Neuron (in vitro differentiated cells): ENCODE measurements at regions not wholly inside any gene's neighbourhood (a gene's known extent, or its start where the extent isn't known, plus 50 kb on each side); places are given as distances from the start of the nearest gene placed in this dataset.

Source experiments
- H2AFZ ChIP-seq: one replicate; pipeline ENCODE4 v1.6.1; 2013; ENCODE audit warnings: low read depth, mild to moderate bottlenecking, inconsistent platforms, low read length, moderate library complexity
- H3K27me3 ChIP-seq: one replicate; pipeline ENCODE4 v1.6.1; 2013; ENCODE audit warnings: low read length; ENCODE audit not compliant: insufficient read depth
- H3K36me3 ChIP-seq: one replicate; pipeline ENCODE4 v1.6.1; 2013; ENCODE audit warnings: low read length; ENCODE audit not compliant: insufficient read depth
- H3K4me1 ChIP-seq: one replicate; pipeline ENCODE4 v1.6.1; 2013; ENCODE audit warnings: low read length; ENCODE audit not compliant: insufficient read depth
- H3K4me3 ChIP-seq: 2 replicates; pipeline ENCODE4 v1.5.1; 2013; ENCODE audit warnings: mild to moderate bottlenecking, low read length, moderate library complexity
- H3K9me3 ChIP-seq: one replicate; pipeline ENCODE4 v1.6.1; 2013; ENCODE audit warnings: low read length

DNA sequence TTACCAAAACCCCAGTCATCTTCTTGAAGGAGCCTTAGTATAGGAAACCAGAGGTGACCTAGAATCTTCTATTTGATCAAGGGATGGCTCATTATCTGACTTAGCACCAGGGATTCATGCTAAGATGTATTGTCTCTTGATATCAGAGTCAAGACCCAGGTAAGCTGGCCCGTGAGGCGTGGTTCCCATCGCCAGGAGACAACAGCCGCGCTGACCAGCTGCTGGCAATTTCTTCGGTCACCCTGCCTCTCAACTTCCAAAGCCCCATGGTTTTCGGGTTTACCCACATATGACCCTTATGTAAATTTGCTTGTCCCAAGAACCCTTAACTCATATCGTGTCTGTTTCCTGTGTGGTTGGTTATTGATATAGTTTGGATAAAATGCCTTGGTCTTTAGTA is 77.7 kb upstream of the VSTM2B start:
- Histone ChIP-seq H3K4me3 (no peak overlapping the region), H3K36me3 (no peaks in the 10 kb centered on the region), H3K27me3 (peaks cover 3% of the 10 kb centered on the region), H3K9me3 (no peaks in the 10 kb centered on the region), H2AFZ (no peak overlapping the region), H3K4me1 (no peaks in the 10 kb centered on the region)

DNA sequence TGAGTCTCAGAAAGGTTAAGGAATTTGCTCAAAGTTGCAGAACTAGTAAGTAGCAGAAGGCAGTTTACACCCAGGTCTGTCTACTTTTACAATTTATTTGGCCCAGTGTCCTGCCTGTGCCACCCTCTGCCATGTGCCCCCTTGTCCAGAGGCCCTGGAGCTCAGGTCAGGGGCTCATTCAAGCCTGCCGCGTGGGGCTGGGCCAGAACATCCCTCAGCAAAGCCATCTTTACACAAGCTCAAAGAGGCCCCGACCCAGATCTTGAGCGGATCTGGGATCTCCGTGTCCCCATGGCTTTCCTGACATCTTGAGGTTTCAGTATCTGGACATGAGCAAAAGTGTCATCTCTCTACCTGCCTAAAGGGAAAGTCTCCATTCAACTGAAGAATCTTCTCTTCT is 76.4 kb upstream of the VSTM2B start:
- H3K27me3 ChIP-seq, result peaks cover 3% of the 10 kb centered on the region
- no peaks in the 10 kb centered on the region for H3K36me3 ChIP-seq
- no peak overlapping the region for H3K4me3 ChIP-seq
- no peaks in the 10 kb centered on the region for H3K4me1 ChIP-seq
- no peaks in the 10 kb centered on the region for H3K9me3 ChIP-seq
- H2AFZ ChIP-seq, result no peak overlapping the region

DNA sequence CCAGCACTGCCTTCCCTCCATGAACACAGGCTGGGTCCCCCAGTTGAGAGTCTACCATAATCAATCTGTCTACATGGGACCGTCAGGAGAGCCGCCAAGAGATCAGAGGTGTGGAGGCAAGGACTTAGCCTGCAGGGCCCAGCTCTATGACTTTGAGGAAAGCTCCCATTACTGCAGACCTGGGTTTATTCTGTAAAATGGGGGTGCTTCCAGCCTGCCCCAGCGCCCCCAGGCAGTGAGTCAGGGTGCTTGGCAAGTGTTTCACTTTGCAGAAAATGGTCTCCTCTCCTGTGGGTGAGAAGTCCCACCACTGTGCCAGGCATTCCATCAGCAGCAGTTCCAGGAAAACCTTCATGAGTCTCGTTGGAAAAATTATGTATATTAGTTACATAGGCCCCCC is 75.5 kb upstream of the VSTM2B start:
- H3K36me3 ChIP-seq, result no peaks in the 10 kb centered on the region
- no peak overlapping the region for H2AFZ ChIP-seq
- H3K9me3 ChIP-seq, result no peaks in the 10 kb centered on the region
- H3K4me1 ChIP-seq, result no peaks in the 10 kb centered on the region
- H3K4me3 ChIP-seq, result no peak overlapping the region
- H3K27me3 ChIP-seq, result peaks cover 3% of the 10 kb centered on the region

DNA sequence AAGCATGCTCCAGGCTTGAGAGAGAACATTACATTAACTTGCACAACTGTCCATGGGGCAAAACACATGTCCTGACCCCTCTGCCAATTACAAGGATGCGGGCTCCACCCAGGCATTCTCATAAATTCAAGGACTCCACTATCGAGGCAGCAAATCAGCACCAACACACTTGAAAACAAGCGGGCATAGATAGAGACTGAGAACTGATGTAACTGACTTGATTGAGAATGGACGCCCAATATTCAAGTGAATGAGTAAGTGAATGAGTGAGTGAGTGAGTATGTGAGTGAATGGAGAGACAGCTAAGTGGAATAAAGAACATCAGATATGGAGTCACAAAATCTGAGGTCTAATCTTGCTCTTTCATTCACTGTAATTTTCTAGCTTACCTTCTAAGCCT is 75.0 kb upstream of the VSTM2B start:
- Histone ChIP-seq H3K36me3 (no peaks in the 10 kb centered on the region), H3K4me1 (no peaks in the 10 kb centered on the region), H3K4me3 (no peak overlapping the region), H3K9me3 (no peaks in the 10 kb centered on the region), H2AFZ (no peak overlapping the region), H3K27me3 (peaks cover 3% of the 10 kb centered on the region)

DNA sequence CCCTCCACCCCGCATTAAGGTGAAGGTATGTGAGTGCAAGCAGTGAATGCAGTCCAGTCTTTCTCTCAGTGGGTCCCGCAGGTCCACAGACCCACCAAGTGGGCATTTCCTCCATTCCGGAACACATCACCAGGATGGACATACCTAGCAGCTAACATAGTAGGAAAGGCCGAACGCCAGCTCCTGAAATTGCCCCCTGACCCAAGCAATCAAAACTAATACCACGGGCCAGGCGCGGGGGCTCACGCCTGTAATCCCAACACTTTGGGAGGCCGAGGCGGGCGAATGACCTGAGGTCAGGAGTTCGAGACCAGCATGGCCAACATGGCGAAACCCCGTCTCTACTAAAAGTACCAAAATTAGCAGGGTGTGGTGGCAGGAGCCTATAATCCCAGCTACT is 71.7 kb upstream of the VSTM2B start:
- Histone ChIP-seq H2AFZ (no peak overlapping the region), H3K4me3 (no peak overlapping the region), H3K9me3 (no peaks in the 10 kb centered on the region), H3K36me3 (no peaks in the 10 kb centered on the region), H3K4me1 (no peaks in the 10 kb centered on the region), H3K27me3 (peaks cover 3% of the 10 kb centered on the region)

DNA sequence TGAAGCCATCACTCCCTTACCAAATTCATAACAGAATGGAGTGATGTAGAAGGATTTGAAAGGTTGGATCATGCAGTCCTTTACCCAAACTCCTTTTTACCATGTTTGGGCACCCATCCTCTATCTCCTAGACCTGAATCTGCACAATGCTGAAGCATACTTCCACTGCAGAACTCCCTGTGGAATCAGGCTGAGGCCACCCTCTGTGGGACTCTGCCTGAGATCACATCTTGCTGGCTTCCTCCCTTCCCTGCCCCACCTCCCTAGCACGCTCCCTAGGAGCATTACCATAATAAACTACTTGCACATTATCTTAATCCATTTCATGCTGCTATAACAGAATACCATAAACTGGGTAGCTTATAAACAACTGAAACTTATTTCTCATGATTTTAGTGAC is 68.4 kb upstream of the VSTM2B start:
- Histone ChIP-seq H2AFZ (no peak overlapping the region), H3K9me3 (no peaks in the 10 kb centered on the region), H3K27me3 (no peaks in the 10 kb centered on the region), H3K4me1 (no peaks in the 10 kb centered on the region), H3K4me3 (no peak overlapping the region), H3K36me3 (no peaks in the 10 kb centered on the region)

DNA sequence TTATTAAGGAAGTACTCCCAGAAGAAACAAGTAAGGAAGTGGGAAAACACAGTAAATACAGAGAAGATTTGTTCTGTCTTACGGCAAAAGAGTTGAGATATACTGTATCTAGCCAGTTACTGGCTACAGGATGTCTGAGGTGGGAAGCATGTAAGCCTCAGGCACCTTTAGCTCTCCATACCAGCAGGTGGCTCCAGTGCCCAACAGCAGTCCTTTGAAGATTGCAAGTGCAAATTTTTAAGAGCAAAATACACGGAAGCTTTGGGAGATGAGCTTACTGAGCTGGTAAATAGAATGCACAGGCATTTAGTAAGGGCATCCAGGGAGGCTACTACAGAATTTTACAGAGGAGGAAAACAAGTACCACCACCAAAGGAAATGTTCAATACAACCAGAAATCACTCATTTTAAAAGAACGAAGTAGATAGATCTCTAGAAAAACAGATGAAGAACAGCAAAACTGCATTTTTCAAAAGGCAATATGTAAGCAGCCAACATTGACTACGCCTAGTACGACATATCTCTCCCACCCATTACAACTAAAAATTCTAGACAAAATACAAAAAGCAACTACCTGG is 57.9 kb upstream of the VSTM2B start:
- no peaks in the 10 kb centered on the region for H3K9me3 ChIP-seq
- no peak overlapping the region for H2AFZ ChIP-seq
- no peak overlapping the region for H3K4me3 ChIP-seq
- no peaks in the 10 kb centered on the region for H3K27me3 ChIP-seq
- no peaks in the 10 kb centered on the region for H3K4me1 ChIP-seq
- H3K36me3 ChIP-seq, result no peaks in the 10 kb centered on the region

DNA sequence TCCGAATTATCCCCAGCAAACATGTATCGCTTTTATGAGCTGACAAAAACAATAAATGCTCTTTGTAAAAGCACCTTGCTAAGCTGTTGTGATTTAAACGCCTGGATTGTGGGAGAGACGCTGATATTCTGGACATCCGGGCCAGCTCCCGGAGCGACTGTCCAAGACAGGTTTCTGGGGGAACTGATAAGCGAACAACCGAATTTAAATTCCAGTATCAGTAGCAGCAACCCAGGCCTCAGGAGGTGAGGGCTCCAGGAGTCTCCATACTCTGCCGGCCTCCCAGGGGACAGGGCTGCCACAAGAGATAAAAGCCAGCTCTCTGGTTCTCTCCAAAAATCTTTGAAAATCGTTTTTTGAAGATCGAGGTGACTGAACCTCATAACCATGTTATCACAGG is 50.3 kb upstream of the VSTM2B start:
- H2AFZ ChIP-seq, result no peak overlapping the region
- H3K4me3 ChIP-seq, result no peak overlapping the region
- peaks cover 2% of the 10 kb centered on the region for H3K27me3 ChIP-seq
- no peaks in the 10 kb centered on the region for H3K36me3 ChIP-seq
- no peaks in the 10 kb centered on the region for H3K4me1 ChIP-seq
- H3K9me3 ChIP-seq, result no peaks in the 10 kb centered on the region
